Liver (tissue), 8 donors: ENCODE measurements at regions not wholly inside any gene's neighbourhood (a gene's known extent, or its start where the extent isn't known, plus 50 kb on each side); places are given as distances from the start of the nearest gene placed in this dataset.
"Not testable (repeated sequence)": the region's sequence is repeated elsewhere in the genome, so short reads cannot be mapped to it uniquely, and the experiment has no call there.

Experiments
- DNase-seq: peaks from one replicate; pipeline ENCODE4 v3.0.0-alpha.2; 2017; ENCODE audit warnings: low spot score
- H3K27ac ChIP-seq, 2 donors: one replicate each; pipeline ENCODE4 v1.7.0; 2013; ENCODE audit warnings: inconsistent platforms in 2 of 2, low read length in 2 of 2, control low read depth in 1 of 2, low read depth in 1 of 2, mild to moderate bottlenecking in 1 of 2
- H3K27me3 ChIP-seq, 4 donors: one replicate each; pipeline versions ENCODE4 v1.6.1 to v1.7.0; 2013; ENCODE audit warnings: low read length in 3 of 4, inconsistent platforms in 1 of 4, mild to moderate bottlenecking in 1 of 4, moderate library complexity in 1 of 4; ENCODE audit not compliant: control insufficient read depth in 4 of 4, insufficient read depth in 4 of 4
- H3K36me3 ChIP-seq, 4 donors: one replicate each; pipeline versions ENCODE4 v1.6.1 to v1.7.0; 2013; ENCODE audit warnings: low read length in 3 of 4, mild to moderate bottlenecking in 3 of 4, low read depth in 1 of 4, moderate library complexity in 1 of 4; ENCODE audit not compliant: control insufficient read depth in 4 of 4, insufficient read depth in 3 of 4
- H3K4me1 ChIP-seq, 4 donors: one replicate each; pipeline versions ENCODE4 v1.6.1 to v1.7.0; 2013; ENCODE audit warnings: low read length in 3 of 4, mild to moderate bottlenecking in 3 of 4, moderate library complexity in 1 of 4; ENCODE audit not compliant: control insufficient read depth in 4 of 4, insufficient read depth in 4 of 4
- H3K4me3 ChIP-seq, 3 donors: one replicate each; pipeline versions ENCODE4 v1.6.1 to v1.7.0; 2013; ENCODE audit warnings: low read length in 3 of 3, control low read depth in 1 of 3, low read depth in 1 of 3, mild to moderate bottlenecking in 1 of 3
- H3K9ac ChIP-seq, 2 donors: one replicate each; pipeline ENCODE4 v1.7.0; 2013; ENCODE audit warnings: low read length in 2 of 2, mild to moderate bottlenecking in 2 of 2, moderate library complexity in 2 of 2, control low read depth in 1 of 2, low read depth in 1 of 2
- H3K9me3 ChIP-seq, 4 donors: one replicate each; pipeline versions ENCODE4 v1.6.1 to v1.7.0; 2013; ENCODE audit warnings: low read length in 3 of 4; ENCODE audit not compliant: control insufficient read depth in 4 of 4
- ATF3 ChIP-seq: IDR thresholded peaks from 2 replicates; pipeline ENCODE4 v1.6.1; 2016; ENCODE audit warnings: antibody characterized with exemption
- CTCF ChIP-seq: fragments of 150-350 bp; IDR thresholded peaks from 2 replicates; pipeline ENCODE4 v1.5.1; 2017; ENCODE audit warnings: improper control_type of control experiment, low read depth, low read length; ENCODE audit not compliant: missing input control
- EGR1 ChIP-seq, 2 donors: IDR thresholded peaks; 2 replicates each; pipeline ENCODE4 v1.6.1; 2016 to 2018; ENCODE audit warnings: antibody characterized with exemption in 2 of 2, low read depth in 2 of 2
- FOXA1 ChIP-seq: IDR thresholded peaks from 2 replicates; pipeline ENCODE4 v1.6.1; 2016; ENCODE audit warnings: antibody characterized with exemption
- FOXA2 ChIP-seq: IDR thresholded peaks from 2 replicates; pipeline ENCODE4 v1.6.1; 2016; ENCODE audit warnings: antibody characterized with exemption
- GABPA ChIP-seq, 2 donors: IDR thresholded peaks in 1 of 2; conservative IDR thresholded peaks in 1 of 2; 2 replicates each; pipeline ENCODE4 v1.6.1; 2016; ENCODE audit warnings: antibody characterized with exemption in 2 of 2, mild to moderate bottlenecking in 1 of 2, moderate library complexity in 1 of 2
- HNF4A ChIP-seq, 2 donors: conservative IDR thresholded peaks; 2 replicates each; pipeline ENCODE4 v1.6.1; 2016; ENCODE audit warnings: antibody characterized with exemption in 2 of 2, mild to moderate bottlenecking in 2 of 2
- HNF4G ChIP-seq: IDR thresholded peaks from 2 replicates; pipeline ENCODE4 v1.6.1; 2016; ENCODE audit warnings: antibody characterized with exemption
- JUND ChIP-seq, 2 donors: IDR thresholded peaks; 2 replicates each; pipeline ENCODE4 v1.6.1; 2016; ENCODE audit warnings: antibody characterized with exemption in 2 of 2
- MAX ChIP-seq: IDR thresholded peaks from 2 replicates; pipeline ENCODE4 v1.6.1; 2016; ENCODE audit warnings: antibody characterized with exemption
- NR2F2 ChIP-seq: IDR thresholded peaks from 2 replicates; pipeline ENCODE4 v1.6.1; 2016; ENCODE audit warnings: antibody characterized with exemption
- RAD21 ChIP-seq, 2 donors: IDR thresholded peaks; 2 replicates each; pipeline ENCODE4 v1.6.1; 2016; ENCODE audit warnings: antibody characterized with exemption in 2 of 2, mild to moderate bottlenecking in 2 of 2
- REST ChIP-seq: IDR thresholded peaks from 2 replicates; pipeline ENCODE4 v1.6.1; 2016; ENCODE audit warnings: antibody characterized with exemption, mild to moderate bottlenecking
- RXRA ChIP-seq, 2 donors: IDR thresholded peaks; 2 replicates each; pipeline ENCODE4 v1.6.1; 2017 to 2018; ENCODE audit warnings: antibody characterized with exemption in 2 of 2, mild to moderate bottlenecking in 1 of 2
- SP1 ChIP-seq: IDR thresholded peaks from 2 replicates; pipeline ENCODE4 v1.6.1; 2018; ENCODE audit warnings: antibody characterized with exemption, mild to moderate bottlenecking
- TAF1 ChIP-seq: conservative IDR thresholded peaks from 2 replicates; pipeline ENCODE4 v1.6.1; 2016; ENCODE audit warnings: antibody characterized with exemption, mild to moderate bottlenecking
- YY1 ChIP-seq: IDR thresholded peaks from 2 replicates; pipeline ENCODE4 v1.6.1; 2016; ENCODE audit warnings: antibody characterized with exemption, mild to moderate bottlenecking
- WGBS: extraction: QIAGEN DNeasy Blood & Tissue Kit; methylation state at CpG from one replicate; pipeline ENCODE4 v1.1.7; 2013; 5-methylcytosine and 5-hydroxymethylcytosine counted together
- donor health status: healthy.
- donor health status: healthy.
- donor health status: healthy.
- donor health status: healthy.
- donor health status: healthy.

- Histone ChIP-seq H3K4me3 (no peak overlapping the region), H3K27me3 (no peaks in the 10 kb centered on the region), H3K9me3 (no peaks in the 10 kb centered on the region), H3K4me1 (no peaks in the 10 kb centered on the region), H3K27ac (no peak overlapping the region), H3K36me3 (no peaks in the 10 kb centered on the region), H3K9ac (no peak overlapping the region)
- WGBS = 68% methylated on average over 3 of the region's 3 CpGs
- TF ChIP-seq RAD21 (IDR thresholded peaks at IDR 0.05) = no peak
- TF ChIP-seq HNF4A (conservative IDR thresholded peaks at IDR 0.05) = no peak
- TF ChIP-seq RXRA (IDR thresholded peaks at IDR 0.05) = no peak
- TF ChIP-seq CTCF = no peak
- no peak for TF ChIP-seq NR2F2
- TF ChIP-seq TAF1 = no peak
- TF ChIP-seq GABPA (IDR thresholded peaks at IDR 0.05 in 1 of 2, conservative IDR thresholded peaks at IDR 0.05 in 1 of 2) = no peak
- no peak for TF ChIP-seq JUND (IDR thresholded peaks at IDR 0.05)
- no peak for TF ChIP-seq SP1
- TF ChIP-seq HNF4G = no peak
- no peak for TF ChIP-seq REST
- no peak for TF ChIP-seq MAX
- TF ChIP-seq EGR1 (IDR thresholded peaks at IDR 0.05; ENCODE audit: low read depth in 2 of 2) = no peak
- TF ChIP-seq FOXA2 = no peak
- no peak for TF ChIP-seq YY1
- no peak for TF ChIP-seq FOXA1
- no peak for TF ChIP-seq ATF3
- no peak for DNase-seq
Measured at GRCh38 chr3:34056951-34057390, 258.5 kb downstream of the PDCD6IP start.

- 79% methylated on average over 1 of the region's 1 CpG for WGBS
- H3K4me1 ChIP-seq, H3K9me3 ChIP-seq, H3K9ac ChIP-seq, H3K27ac ChIP-seq, H3K4me3 ChIP-seq, H3K27me3 ChIP-seq, H3K36me3 ChIP-seq, DNase-seq: not testable (repeated sequence)
Measured at GRCh38 chr3:34060995-34061394, 262.6 kb downstream of the PDCD6IP start.
